Neural progenitor cell (in vitro differentiated cells): ENCODE measurements at regions not wholly inside any gene's neighbourhood (a gene's known extent, or its start where the extent isn't known, plus 50 kb on each side); places are given as distances from the start of the nearest gene placed in this dataset.

Source experiments
- DNase-seq: peaks from one replicate; pipeline ENCODE4 v3.0.0-alpha.2; 2016; ENCODE audit warnings: low spot score
- H2AFZ ChIP-seq: fragments of 200-600 bp; sonication (generic); replicated peaks from 2 replicates; pipeline ENCODE4 v1.6.1; 2016; ENCODE audit warnings: antibody characterized with exemption
- H3F3A ChIP-seq: fragments of 200-600 bp; sonication (generic); 2 replicates; pipeline ENCODE4 v1.6.1; 2016; ENCODE audit warnings: antibody characterized with exemption, low read depth
- H3K27ac ChIP-seq: fragments of 200-600 bp; sonication (generic); 2 replicates; pipeline ENCODE4 v1.5.1; 2016; ENCODE audit warnings: mild to moderate bottlenecking
- H3K27me3 ChIP-seq: fragments of 200-600 bp; sonication (generic); 2 replicates; pipeline ENCODE4 v1.6.1; 2016; ENCODE audit warnings: mild to moderate bottlenecking, moderate library complexity
- H3K36me3 ChIP-seq: fragments of 200-600 bp; sonication (generic); 2 replicates; pipeline ENCODE4 v1.5.1; 2016
- H3K4me1 ChIP-seq: fragments of 200-600 bp; sonication (generic); 2 replicates; pipeline ENCODE4 v1.6.1; 2016; ENCODE audit warnings: mixed run types
- H3K4me2 ChIP-seq: fragments of 200-600 bp; sonication (generic); 2 replicates; pipeline ENCODE4 v1.6.1; 2016
- H3K4me3 ChIP-seq: fragments of 200-600 bp; sonication (generic); 2 replicates; pipeline ENCODE4 v1.5.1; 2016
- H3K79me2 ChIP-seq: fragments of 200-600 bp; sonication (generic); 2 replicates; pipeline ENCODE4 v1.6.1; 2016; ENCODE audit warnings: low read depth
- H3K9ac ChIP-seq: fragments of 200-600 bp; sonication (generic); 2 replicates; pipeline ENCODE4 v1.6.1; 2016
- H3K9me3 ChIP-seq: fragments of 200-600 bp; sonication (generic); 2 replicates; pipeline ENCODE4 v1.5.1; 2016; ENCODE audit warnings: low read depth
- H4K20me1 ChIP-seq: fragments of 200-600 bp; sonication (generic); 2 replicates; pipeline ENCODE4 v1.6.1; 2016; ENCODE audit warnings: low read depth
- H3K27ac Mint-ChIP-seq: 3 replicates; pipeline ENCODE4 v1.8.0; 2021; ENCODE audit warnings: mixed read lengths
- H3K27me3 Mint-ChIP-seq: 2 replicates; pipeline ENCODE4 v1.8.0; 2022; ENCODE audit warnings: low read depth, mild to moderate bottlenecking, inconsistent platforms, moderate library complexity, mixed read lengths; ENCODE audit not compliant: insufficient read depth
- H3K36me3 Mint-ChIP-seq: 3 replicates; pipeline ENCODE4 v1.8.0; 2021; ENCODE audit warnings: mixed read lengths
- H3K4me1 Mint-ChIP-seq: 3 replicates; pipeline ENCODE4 v1.8.0; 2021; ENCODE audit warnings: mixed read lengths
- H3K4me3 Mint-ChIP-seq: 3 replicates; pipeline ENCODE4 v1.8.0; 2021; ENCODE audit warnings: mild to moderate bottlenecking, moderate library complexity, mixed read lengths
- H3K9me3 Mint-ChIP-seq: 3 replicates; pipeline ENCODE4 v1.8.0; 2020; ENCODE audit warnings: mixed read lengths
- CTCF ChIP-seq: fragments of 200-600 bp; sonication (generic); IDR thresholded peaks from 2 replicates; pipeline ENCODE4 v1.5.1; 2017; ENCODE audit warnings: antibody characterized with exemption, mild to moderate bottlenecking
- EZH2 ChIP-seq: fragments of 200-600 bp; sonication (generic); IDR thresholded peaks from 2 replicates; pipeline ENCODE4 v1.6.1; 2017; ENCODE audit warnings: antibody characterized with exemption, mild to moderate bottlenecking, moderate library complexity
- EZH2phosphoT487 ChIP-seq: fragments of 200-600 bp; sonication (generic); IDR thresholded peaks from 2 replicates; pipeline ENCODE4 v1.6.1; 2017; ENCODE audit warnings: antibody characterized with exemption

DNA sequence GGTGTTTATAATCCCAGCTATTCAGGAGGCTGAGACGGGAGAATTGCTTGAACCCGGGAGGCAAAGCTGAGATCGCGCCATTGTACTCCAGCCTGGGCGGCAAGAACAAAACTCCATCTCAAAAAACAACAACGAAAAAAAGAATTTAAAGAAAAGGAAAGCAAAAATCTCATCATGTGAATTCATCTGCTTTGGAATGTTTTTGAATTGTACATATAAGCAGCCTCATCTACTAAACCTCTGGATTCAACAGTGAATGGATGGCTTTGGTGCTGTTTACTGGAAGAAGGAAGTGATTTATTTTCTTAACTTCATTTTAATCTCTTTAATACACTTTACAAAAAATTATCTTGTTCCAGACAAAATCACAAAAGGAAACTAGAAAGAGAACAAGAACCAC lies 51.8 kb upstream of the PNRC1 start:
- H3K36me3 Mint-ChIP-seq: no peaks in the 10 kb centered on the region
- H3F3A ChIP-seq: no peaks in the 10 kb centered on the region
- no peak overlapping the region for H3K27ac Mint-ChIP-seq
- H3K4me1 Mint-ChIP-seq: no peaks in the 10 kb centered on the region
- no peaks in the 10 kb centered on the region for H3K4me1 ChIP-seq
- H3K27me3 ChIP-seq: no peaks in the 10 kb centered on the region
- no peak for DNase-seq
- no peaks in the 10 kb centered on the region for H3K9me3 Mint-ChIP-seq
- H3K4me3 ChIP-seq: no peak overlapping the region
- H3K9ac ChIP-seq: no peak overlapping the region
- H3K27me3 Mint-ChIP-seq: peaks cover 2% of the 10 kb centered on the region
- no peaks in the 10 kb centered on the region for H3K36me3 ChIP-seq
- H3K4me3 Mint-ChIP-seq: no peak overlapping the region
- no peak overlapping the region for H3K4me2 ChIP-seq
- no peaks in the 10 kb centered on the region for H4K20me1 ChIP-seq
- TF ChIP-seq CTCF (no peak), EZH2phosphoT487 (no peak), EZH2 (no peak)
- no peaks in the 10 kb centered on the region for H3K9me3 ChIP-seq
- H3K79me2 ChIP-seq: no peaks in the 10 kb centered on the region
- no peak overlapping the region for H2AFZ ChIP-seq
- no peak overlapping the region for H3K27ac ChIP-seq

GRCh38 chr6:89027756-89028155 lies 52.8 kb upstream of the PNRC1 start:
- no peaks in the 10 kb centered on the region for H3K27me3 ChIP-seq
- H3K36me3 Mint-ChIP-seq: no peaks in the 10 kb centered on the region
- peaks cover 2% of the 10 kb centered on the region for H3K27me3 Mint-ChIP-seq
- no peak overlapping the region for H3K9ac ChIP-seq
- H3K4me1 Mint-ChIP-seq: no peaks in the 10 kb centered on the region
- no peak overlapping the region for H3K27ac Mint-ChIP-seq
- no peaks in the 10 kb centered on the region for H3F3A ChIP-seq
- DNase-seq: no peak
- no peaks in the 10 kb centered on the region for H3K4me1 ChIP-seq
- no peak overlapping the region for H3K4me3 ChIP-seq
- no peaks in the 10 kb centered on the region for H3K79me2 ChIP-seq
- no peak overlapping the region for H3K4me3 Mint-ChIP-seq
- no peaks in the 10 kb centered on the region for H3K36me3 ChIP-seq
- H3K9me3 Mint-ChIP-seq: no peaks in the 10 kb centered on the region
- H3K4me2 ChIP-seq: no peak overlapping the region
- no peak overlapping the region for H3K27ac ChIP-seq
- H4K20me1 ChIP-seq: no peaks in the 10 kb centered on the region
- H2AFZ ChIP-seq: no peak overlapping the region
- no peaks in the 10 kb centered on the region for H3K9me3 ChIP-seq
- no peak for TF ChIP-seq EZH2
- TF ChIP-seq CTCF: no peak
- TF ChIP-seq EZH2phosphoT487: no peak

DNA sequence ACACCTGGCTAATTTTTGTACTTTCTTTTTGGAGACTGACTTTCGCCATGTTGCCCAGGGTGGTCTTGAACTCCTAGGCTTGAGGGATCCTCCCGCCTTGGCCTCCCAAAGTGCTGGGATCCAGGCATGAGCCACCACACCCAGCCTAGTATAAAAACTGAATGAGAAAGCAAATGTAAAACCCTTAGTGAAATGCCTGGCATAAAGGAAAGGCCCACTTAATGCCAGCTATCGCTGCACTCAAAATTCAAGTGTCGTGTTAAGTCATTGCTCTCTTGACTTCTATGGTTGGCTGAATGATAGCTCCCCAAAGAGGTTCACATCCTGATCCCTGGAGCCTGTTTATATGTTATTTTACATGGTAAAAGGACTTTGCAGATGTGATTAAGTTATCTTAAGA lies 54.4 kb upstream of the PNRC1 start:
- no peak overlapping the region for H2AFZ ChIP-seq
- H3K27me3 Mint-ChIP-seq: peaks cover 2% of the 10 kb centered on the region

More for the DNA sequence above, 54.4 kb upstream of the PNRC1 start:
- TF ChIP-seq EZH2phosphoT487: no peak
- no peak for TF ChIP-seq CTCF
- TF ChIP-seq EZH2: no peak
- H3K27ac ChIP-seq: no peak overlapping the region
- Mint-ChIP-seq H3K4me1 (peaks cover 13% of the 10 kb centered on the region), H3K9me3 (no peaks in the 10 kb centered on the region), H3K36me3 (no peaks in the 10 kb centered on the region), H3K27ac (no peak overlapping the region), H3K4me3 (no peak overlapping the region)
- H3F3A ChIP-seq: no peaks in the 10 kb centered on the region
- no peaks in the 10 kb centered on the region for H3K4me1 ChIP-seq
- no peaks in the 10 kb centered on the region for H4K20me1 ChIP-seq
- H3K4me3 ChIP-seq: no peak overlapping the region
- no peaks in the 10 kb centered on the region for H3K79me2 ChIP-seq
- H3K9me3 ChIP-seq: no peaks in the 10 kb centered on the region
- no peak overlapping the region for H3K4me2 ChIP-seq
- H3K36me3 ChIP-seq: no peaks in the 10 kb centered on the region
- no peak overlapping the region for H3K9ac ChIP-seq
- DNase-seq: no peak
- H3K27me3 ChIP-seq: no peaks in the 10 kb centered on the region
